ENCODE measurements at regions not wholly inside any gene's neighbourhood (a gene's known extent, or its start where the extent isn't known, plus 50 kb on each side); places are given as distances from the start of the nearest gene placed in this dataset.

- FAIRE-seq = no peak
- H3K4me2 ChIP-seq = no peak overlapping the region
Observed at GRCh38 chr2:21280793-21281192, 157.0 kb downstream of the TDRD15 start.

GRCh38 chr2:21281384-21281783 is 157.6 kb downstream of the TDRD15 start:
- TF ChIP-seq JUN (IDR thresholded peaks at IDR 0.05) (no peak), EP300 (IDR thresholded peaks at IDR 0.05) (no peak), MYC (IDR thresholded peaks at IDR 0.05; ENCODE audit: borderline replicate concordance, low read length) (no peak), KDM1A (IDR thresholded peaks at IDR 0.05; ENCODE audit: low read depth) (no peak), HOXB13 (CRISPR knock-in tag; IDR thresholded peaks at IDR 0.05; ENCODE audit: low read depth) (no peak), BHLHE40 (IDR thresholded peaks at IDR 0.05; ENCODE audit: low read depth, low read length) (no peak), HMGXB4 (CRISPR knock-in tag; IDR thresholded peaks at IDR 0.05; ENCODE audit: borderline replicate concordance) (no peak), CEBPB (IDR thresholded peaks at IDR 0.05) (no peak), MAZ (IDR thresholded peaks at IDR 0.05; ENCODE audit: borderline replicate concordance, low read depth, low read length) (no peak), PHF8 (IDR thresholded peaks at IDR 0.05; ENCODE audit: borderline replicate concordance, low read depth) (no peak), SMC3 (IDR thresholded peaks at IDR 0.05) (no peak), BCL3 (IDR thresholded peaks at IDR 0.05) (no peak), POLR2AphosphoS2 (conservative IDR thresholded peaks at IDR 0.05; ENCODE audit: low read length) (no peak), ZC3H11A (IDR thresholded peaks at IDR 0.05) (no peak), NFE2L2 (conservative IDR thresholded peaks at IDR 0.05; ENCODE audit: low read length) (no peak)
- Histone ChIP-seq H3K27ac (no peak overlapping the region), H3K9me3 (no peaks in the 10 kb centered on the region), H3K4me1 (no peaks in the 10 kb centered on the region), H3K4me2 (no peak overlapping the region), H3K4me3 (no peak overlapping the region)
- CTCF ChIA-PET = no interaction called here
- no peak for FAIRE-seq
- no peak for ATAC-seq
- POLR2A ChIA-PET = no interaction called here
- no peak for DNase-seq (ENCODE audit: low read depth in 1 of 2, low spot score in 1 of 2)

More at GRCh38 chr2:21280793-21281192, 157.0 kb downstream of the TDRD15 start:
- no peak for ATAC-seq
- no peaks in the 10 kb centered on the region for H3K9me3 ChIP-seq
- POLR2A ChIA-PET = no interaction called here
- H3K4me1 ChIP-seq = no peaks in the 10 kb centered on the region
- CTCF ChIA-PET = interaction anchor here (1.1 to 1.4 kb wide), 2 partner anchors 10 to 15 kb away, joined by 3 to 8 read pairs; no protein-coding TSS in a partner anchor
- 3% methylated on average over 4 of the region's 4 CpGs for WGBS (ENCODE audit: missing lambda C conversion rate)
- no peak for DNase-seq (ENCODE audit: low read depth in 1 of 2, low spot score in 1 of 2)
- TF ChIP-seq CHD4 (IDR thresholded peaks at IDR 0.05; ENCODE audit: borderline replicate concordance) (no peak), E2F6 (IDR thresholded peaks at IDR 0.05; ENCODE audit: borderline replicate concordance, low read depth) (no peak), RFX5 (IDR thresholded peaks at IDR 0.05) (no peak)
- H3K4me3 ChIP-seq = no peak overlapping the region
- H3K27ac ChIP-seq = no peak overlapping the region

GRCh38 chr2:21281791-21282514 is 158.2 kb downstream of the TDRD15 start:
- DNase-seq (ENCODE audit: low read depth in 1 of 2, low spot score in 1 of 2) (no peak), ATAC-seq (no peak), FAIRE-seq (no peak)
- Histone ChIP-seq H3K9me3 (no peaks in the 10 kb centered on the region), H3K4me3 (no peak overlapping the region), H3K4me1 (no peaks in the 10 kb centered on the region), H3K27ac (no peak overlapping the region), H3K4me2 (no peak overlapping the region)
- TF ChIP-seq NPAS2 (CRISPR knock-in tag; IDR thresholded peaks at IDR 0.05; ENCODE audit: borderline replicate concordance) = no peak
- ChIA-PET POLR2A (no interaction called here), CTCF (interaction anchor here (0.7 to 1.1 kb wide), 2 partner anchors 13 to 15 kb away, joined by 3 read pairs; no protein-coding TSS in a partner anchor)
- 3% methylated on average over 8 of the region's 8 CpGs for WGBS (ENCODE audit: missing lambda C conversion rate)
